ENCODE measurements at regions not wholly inside any gene's neighbourhood (a gene's known extent, or its start where the extent isn't known, plus 50 kb on each side); places are given as distances from the start of the nearest gene placed in this dataset.

- no peaks in the 10 kb centered on the region for H3K27me3 ChIP-seq (ENCODE audit: low read depth, low read length)
- no peak for TF ChIP-seq CTCF (IDR thresholded peaks at IDR 0.05; ENCODE audit: low read depth, low read length)
- no peak for TF ChIP-seq EZH2phosphoT487 (IDR thresholded peaks at IDR 0.05; ENCODE audit: low read depth)
Measured at GRCh38 chr3:76941376-76941775, 98.5 kb upstream of the ROBO2 start.

GRCh38 chr3:76942101-76942500, 97.8 kb upstream of the ROBO2 start:
- no peak overlapping the region for H3K9ac ChIP-seq (ENCODE audit: low read length)
- no peaks in the 10 kb centered on the region for H4K20me1 ChIP-seq (ENCODE audit: insufficient read depth, low read length)
- TF ChIP-seq CTCF (IDR thresholded peaks at IDR 0.05; ENCODE audit: low read depth, low read length) (no peak), EZH2phosphoT487 (IDR thresholded peaks at IDR 0.05; ENCODE audit: low read depth) (no peak)
- H3K27me3 ChIP-seq (ENCODE audit: low read depth, low read length), result no peaks in the 10 kb centered on the region
- H3K79me2 ChIP-seq (ENCODE audit: low read length), result no peaks in the 10 kb centered on the region
- H3K4me1 ChIP-seq (ENCODE audit: low read length), result peaks cover 22% of the 10 kb centered on the region
- H2AFZ ChIP-seq (ENCODE audit: low read depth, low read length), result no peak overlapping the region
- no peaks in the 10 kb centered on the region for H3K9me3 ChIP-seq (ENCODE audit: insufficient read depth, low read length)
- no peaks in the 10 kb centered on the region for H3K36me3 ChIP-seq (replicated peaks; ENCODE audit: low read depth, low read length)
- H3K4me2 ChIP-seq (ENCODE audit: low read length), result 0 out of 2 replicates have a peak overlapping the region, but pooled peaks have one; percentile 3
- H3K27ac ChIP-seq (ENCODE audit: low read length), result no peak overlapping the region
- no peak overlapping the region for H3K4me3 ChIP-seq (ENCODE audit: low read length)

More at GRCh38 chr3:76941376-76941775, 98.5 kb upstream of the ROBO2 start:
- H3K4me2 ChIP-seq (ENCODE audit: low read length), result no peak overlapping the region
- H3K79me2 ChIP-seq (ENCODE audit: low read length), result no peaks in the 10 kb centered on the region
- H2AFZ ChIP-seq (ENCODE audit: low read depth, low read length), result no peak overlapping the region
- H4K20me1 ChIP-seq (ENCODE audit: insufficient read depth, low read length), result no peaks in the 10 kb centered on the region
- no peak overlapping the region for H3K27ac ChIP-seq (ENCODE audit: low read length)
- no peak overlapping the region for H3K4me3 ChIP-seq (ENCODE audit: low read length)
- peaks cover 22% of the 10 kb centered on the region for H3K4me1 ChIP-seq (ENCODE audit: low read length)
- H3K36me3 ChIP-seq (replicated peaks; ENCODE audit: low read depth, low read length), result no peaks in the 10 kb centered on the region
- H3K9ac ChIP-seq (ENCODE audit: low read length), result no peak overlapping the region
- H3K9me3 ChIP-seq (ENCODE audit: insufficient read depth, low read length), result no peaks in the 10 kb centered on the region

- no peaks in the 10 kb centered on the region for H3K36me3 ChIP-seq (replicated peaks; ENCODE audit: low read depth, low read length)
- no peaks in the 10 kb centered on the region for H4K20me1 ChIP-seq (ENCODE audit: insufficient read depth, low read length)
- H2AFZ ChIP-seq (ENCODE audit: low read depth, low read length), result no peak overlapping the region
- TF ChIP-seq CTCF (IDR thresholded peaks at IDR 0.05; ENCODE audit: low read depth, low read length) (no peak), EZH2phosphoT487 (IDR thresholded peaks at IDR 0.05; ENCODE audit: low read depth) (no peak)
- H3K4me1 ChIP-seq (ENCODE audit: low read length), result peaks cover 22% of the 10 kb centered on the region
- H3K4me3 ChIP-seq (ENCODE audit: low read length), result no peak overlapping the region
- no peak overlapping the region for H3K27ac ChIP-seq (ENCODE audit: low read length)
- H3K9ac ChIP-seq (ENCODE audit: low read length), result no peak overlapping the region
- no peaks in the 10 kb centered on the region for H3K27me3 ChIP-seq (ENCODE audit: low read depth, low read length)
- H3K4me2 ChIP-seq (ENCODE audit: low read length), result peak overlapping the region; percentile 11; the same call in 1 of the 2 replicates
- no peaks in the 10 kb centered on the region for H3K9me3 ChIP-seq (ENCODE audit: insufficient read depth, low read length)
- H3K79me2 ChIP-seq (ENCODE audit: low read length), result no peaks in the 10 kb centered on the region
Measured at GRCh38 chr3:76943058-76943457, 96.8 kb upstream of the ROBO2 start.

- no peak for TF ChIP-seq CTCF (IDR thresholded peaks at IDR 0.05; ENCODE audit: low read depth, low read length)
- TF ChIP-seq EZH2phosphoT487 (IDR thresholded peaks at IDR 0.05; ENCODE audit: low read depth), result no peak
- H2AFZ ChIP-seq (ENCODE audit: low read depth, low read length), result no peak overlapping the region
- H4K20me1 ChIP-seq (ENCODE audit: insufficient read depth, low read length), result no peaks in the 10 kb centered on the region
- no peaks in the 10 kb centered on the region for H3K36me3 ChIP-seq (replicated peaks; ENCODE audit: low read depth, low read length)
- H3K4me3 ChIP-seq (ENCODE audit: low read length), result no peak overlapping the region
- no peaks in the 10 kb centered on the region for H3K9me3 ChIP-seq (ENCODE audit: insufficient read depth, low read length)
- H3K79me2 ChIP-seq (ENCODE audit: low read length), result no peaks in the 10 kb centered on the region
- H3K27me3 ChIP-seq (ENCODE audit: low read depth, low read length), result no peaks in the 10 kb centered on the region
- peak overlapping the region; percentile 11; the same call in 1 of the 2 replicates for H3K4me2 ChIP-seq (ENCODE audit: low read length)
- H3K27ac ChIP-seq (ENCODE audit: low read length), result no peak overlapping the region
- H3K9ac ChIP-seq (ENCODE audit: low read length), result no peak overlapping the region
- peaks cover 18% of the 10 kb centered on the region for H3K4me1 ChIP-seq (ENCODE audit: low read length)
Measured at GRCh38 chr3:76943671-76944070, 96.2 kb upstream of the ROBO2 start.

All from OCI-LY3 (cell line).